ENCODE measurements at regions not wholly inside any gene's neighbourhood (a gene's known extent, or its start where the extent isn't known, plus 50 kb on each side); places are given as distances from the start of the nearest gene placed in this dataset.

DNA sequence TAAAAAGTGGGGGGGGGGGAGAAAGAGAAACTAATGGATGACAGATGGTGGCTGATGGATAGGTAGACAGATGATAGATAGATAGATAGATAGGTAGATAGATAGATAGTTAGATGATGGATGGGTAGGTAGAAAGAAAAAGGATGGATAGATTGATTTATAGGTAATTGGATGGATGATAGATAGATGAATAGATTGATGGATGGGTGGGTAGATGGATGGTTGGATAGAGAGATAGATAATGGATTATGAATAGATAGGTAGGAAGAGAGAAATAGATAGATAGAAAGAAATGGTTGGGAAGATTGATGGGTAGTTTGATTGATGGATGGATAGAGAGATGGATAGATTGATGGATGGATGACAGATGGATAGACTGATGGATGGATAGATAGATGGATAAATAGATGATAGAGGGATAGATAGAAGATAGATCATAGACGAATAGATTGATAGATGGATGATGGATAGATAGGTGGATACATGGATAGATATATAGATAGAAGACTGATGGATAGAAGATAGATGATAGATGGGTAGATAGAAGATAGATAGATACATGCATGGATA is 337.1 kb downstream of the C16orf95 start:
- DNase-seq (ENCODE audit: low read depth), result no peak

DNA sequence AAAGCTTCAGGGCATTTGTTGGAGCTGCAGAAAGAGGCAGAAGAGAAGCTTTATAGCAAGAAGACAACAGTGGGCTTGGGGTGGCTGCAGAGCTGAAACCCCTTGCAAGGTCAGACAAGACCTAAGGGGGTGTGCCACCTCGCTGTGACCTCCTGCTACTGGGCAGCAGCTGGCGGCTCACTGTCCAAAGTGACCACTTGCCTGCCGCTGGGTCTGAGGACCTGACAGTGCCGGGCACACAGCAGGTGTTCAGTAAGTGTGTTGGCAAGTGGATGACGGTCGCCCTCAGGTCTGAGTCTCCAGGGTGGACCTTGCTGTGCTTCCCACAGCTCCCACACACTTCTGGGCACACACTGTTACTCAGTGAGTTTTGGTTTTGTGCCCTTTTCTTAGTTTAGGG is 336.5 kb downstream of the C16orf95 start:
- no peak for DNase-seq (ENCODE audit: low read depth)

DNA sequence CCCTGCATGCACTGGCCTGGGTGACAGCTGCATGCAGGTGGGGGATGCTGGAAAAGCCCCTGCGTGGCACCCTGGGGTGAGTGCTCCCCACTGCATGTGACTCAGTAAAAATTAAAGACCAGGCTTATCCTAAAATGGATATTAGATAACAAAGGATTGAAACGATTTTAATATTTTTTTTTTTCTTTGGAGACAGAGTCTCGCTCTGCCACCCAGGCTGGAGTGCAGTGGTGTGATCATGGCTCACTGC is 334.9 kb downstream of the C16orf95 start:
- DNase-seq (ENCODE audit: low read depth), result no peak

DNA sequence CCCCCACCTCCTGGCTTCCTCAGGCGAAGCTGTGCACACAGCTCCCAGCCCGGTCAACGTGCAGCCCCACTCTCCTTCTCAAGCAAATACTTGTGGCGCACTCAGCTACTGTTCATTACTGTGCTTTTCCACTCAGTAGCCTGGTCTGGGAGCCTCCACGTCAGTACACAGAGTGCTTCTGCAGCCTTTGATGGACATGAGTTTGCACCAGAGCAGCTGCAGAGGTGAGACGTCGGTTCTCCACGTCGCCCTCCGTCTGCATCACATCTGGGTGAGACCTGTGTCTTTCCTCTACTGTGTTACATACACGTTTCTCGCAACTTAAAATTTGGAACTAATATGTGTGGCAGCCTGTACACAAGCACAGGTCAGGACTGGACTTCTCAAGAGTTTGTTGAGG is 334.3 kb downstream of the C16orf95 start:
- no peak for DNase-seq (ENCODE audit: low read depth)

DNA sequence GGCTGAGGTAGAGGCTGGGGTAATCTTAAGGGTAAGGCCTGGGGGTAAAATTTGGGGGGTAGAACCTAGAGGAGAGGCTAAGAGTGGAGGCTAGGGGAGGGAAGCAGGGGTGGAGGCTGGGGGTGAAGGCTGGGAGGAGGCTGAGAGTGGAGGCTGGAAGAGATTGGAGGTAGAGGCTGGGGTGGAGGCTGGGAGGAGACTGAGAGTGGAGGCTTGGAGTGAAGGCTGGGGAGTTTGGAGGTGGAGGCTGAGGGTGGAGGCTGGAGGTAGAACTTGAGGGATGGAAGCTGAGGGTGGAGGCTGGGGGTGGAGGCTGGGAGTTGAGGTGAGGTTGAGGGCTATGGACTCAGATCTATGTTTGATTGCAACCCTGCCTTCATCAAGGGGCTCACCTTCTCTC is 333.6 kb downstream of the C16orf95 start:
- DNase-seq (ENCODE audit: low read depth), result no peak

DNA sequence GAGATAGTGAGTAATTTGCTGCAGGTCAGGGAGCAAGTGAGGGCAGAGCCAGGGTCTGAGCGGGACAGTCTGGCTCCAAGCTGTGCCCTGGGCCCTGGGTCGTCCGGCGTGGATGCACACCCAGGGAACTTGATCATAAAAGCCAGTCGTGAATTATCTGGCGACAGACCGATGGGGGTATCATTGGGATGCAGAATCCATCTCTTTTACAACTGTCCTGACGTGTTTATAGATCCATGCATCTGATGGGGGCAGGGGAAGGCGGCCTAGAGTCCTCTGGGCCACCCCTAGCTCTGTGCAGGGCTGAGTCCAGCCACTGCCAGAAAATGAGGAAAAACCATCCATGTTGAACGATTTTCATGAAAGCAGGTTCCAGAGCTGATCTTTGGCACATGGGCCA is 332.8 kb downstream of the C16orf95 start:
- DNase-seq (ENCODE audit: low read depth), result no peak

DNA sequence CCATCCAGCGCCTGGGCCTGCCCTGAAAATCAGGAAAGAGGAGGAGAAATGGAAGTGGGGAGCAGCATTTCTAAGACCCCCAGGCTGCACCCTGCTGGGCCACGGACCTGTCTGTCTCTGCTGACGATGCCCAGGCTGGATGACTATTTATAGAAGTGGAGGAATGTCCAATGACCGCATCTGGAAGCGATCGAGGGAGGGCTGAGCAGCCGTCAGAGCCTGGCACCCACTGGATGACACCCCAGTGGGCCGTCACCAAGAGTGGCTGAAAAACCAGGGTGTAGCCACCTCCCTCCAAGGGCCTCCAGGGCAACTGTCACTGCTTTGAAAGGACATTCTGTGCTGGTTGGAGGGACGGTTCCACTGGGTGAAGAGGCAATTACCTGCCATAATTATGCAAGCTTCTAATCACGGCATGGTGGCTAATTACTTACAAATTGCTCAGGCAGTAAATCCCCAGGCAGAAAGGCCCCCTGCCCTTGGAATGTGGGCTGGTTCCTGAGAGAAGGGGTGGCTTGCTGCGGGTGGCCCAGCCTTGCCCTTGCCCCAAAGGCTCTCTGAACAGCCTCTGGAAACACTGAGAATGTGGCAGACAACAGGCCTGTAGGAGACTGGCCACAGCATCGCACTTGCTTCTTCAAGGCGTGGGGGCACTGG is 332.1 kb downstream of the C16orf95 start:
- no peak for DNase-seq (ENCODE audit: low read depth)

DNA sequence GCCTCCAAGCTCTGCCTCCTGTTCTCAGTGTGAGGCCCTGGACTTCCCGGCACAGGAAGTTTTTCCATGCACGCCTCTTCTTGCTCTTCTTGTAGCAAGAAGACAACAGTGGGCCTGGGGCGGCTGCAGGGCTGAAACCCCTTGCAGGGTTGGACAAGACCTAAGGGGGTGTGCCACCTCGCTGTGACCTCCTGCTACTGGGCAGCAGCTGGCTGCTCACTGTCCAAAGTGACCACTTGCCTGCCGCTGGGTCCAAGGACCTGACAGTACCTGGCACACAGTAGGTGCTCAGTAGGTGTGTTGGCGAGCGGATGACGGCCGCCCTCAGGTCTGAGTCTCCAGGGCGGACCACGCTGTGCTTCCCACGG is 331.6 kb downstream of the C16orf95 start:
- DNase-seq (ENCODE audit: low read depth), result no peak

DNA sequence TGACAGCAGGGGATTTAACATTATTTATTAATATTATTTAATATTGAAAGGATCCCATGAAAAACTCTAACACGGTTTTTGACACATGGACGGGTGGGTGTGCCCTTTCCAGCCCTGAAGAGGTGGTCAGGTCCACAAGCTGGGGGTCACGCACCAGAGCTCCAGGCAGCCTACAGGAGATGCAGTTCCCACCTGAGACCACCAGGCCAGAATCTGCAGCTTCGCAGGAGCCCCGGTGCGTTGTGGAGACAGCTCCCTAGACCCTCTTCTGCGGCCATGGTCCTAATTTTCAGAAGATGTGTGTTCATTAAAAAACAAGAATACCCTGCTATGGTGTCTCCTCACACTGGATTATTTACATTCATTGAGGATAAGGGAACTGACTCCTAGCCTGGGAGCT is 331.1 kb downstream of the C16orf95 start:
- DNase-seq (ENCODE audit: low read depth), result no peak

DNA sequence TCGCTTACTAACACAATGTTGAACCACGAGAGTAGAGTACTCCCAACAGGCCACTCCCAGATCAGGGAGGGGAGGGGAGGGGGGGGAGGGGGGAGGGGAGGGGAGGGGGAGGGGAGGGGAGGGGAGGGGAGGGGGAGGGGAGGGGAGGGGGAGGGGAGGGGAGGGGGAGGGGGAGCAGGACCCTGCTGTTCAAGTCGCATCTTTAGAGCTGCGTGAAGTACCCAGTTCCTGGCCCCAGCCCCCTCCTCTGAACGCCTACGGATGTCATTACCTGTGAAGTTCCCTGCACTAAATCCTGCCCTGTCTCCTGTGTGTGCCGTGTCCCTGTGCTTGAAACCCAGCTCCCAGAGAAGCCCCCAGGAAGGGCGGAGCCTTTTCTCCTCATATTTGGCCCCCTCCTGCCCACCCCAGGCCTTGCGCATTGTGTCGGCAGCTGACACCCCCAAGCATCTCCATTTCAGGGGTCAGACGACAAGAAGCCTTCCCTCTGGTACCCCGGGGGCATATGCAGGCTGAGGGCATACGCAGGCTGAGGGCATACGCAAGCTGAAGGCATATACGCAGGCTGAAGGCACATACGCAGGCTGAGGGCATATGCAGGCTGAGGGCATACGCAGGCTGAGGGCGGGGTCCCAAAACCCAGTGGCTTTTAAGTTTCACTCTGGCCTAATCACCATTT is 330.2 kb downstream of the C16orf95 start:
- no peak for DNase-seq (ENCODE audit: low read depth)

DNA sequence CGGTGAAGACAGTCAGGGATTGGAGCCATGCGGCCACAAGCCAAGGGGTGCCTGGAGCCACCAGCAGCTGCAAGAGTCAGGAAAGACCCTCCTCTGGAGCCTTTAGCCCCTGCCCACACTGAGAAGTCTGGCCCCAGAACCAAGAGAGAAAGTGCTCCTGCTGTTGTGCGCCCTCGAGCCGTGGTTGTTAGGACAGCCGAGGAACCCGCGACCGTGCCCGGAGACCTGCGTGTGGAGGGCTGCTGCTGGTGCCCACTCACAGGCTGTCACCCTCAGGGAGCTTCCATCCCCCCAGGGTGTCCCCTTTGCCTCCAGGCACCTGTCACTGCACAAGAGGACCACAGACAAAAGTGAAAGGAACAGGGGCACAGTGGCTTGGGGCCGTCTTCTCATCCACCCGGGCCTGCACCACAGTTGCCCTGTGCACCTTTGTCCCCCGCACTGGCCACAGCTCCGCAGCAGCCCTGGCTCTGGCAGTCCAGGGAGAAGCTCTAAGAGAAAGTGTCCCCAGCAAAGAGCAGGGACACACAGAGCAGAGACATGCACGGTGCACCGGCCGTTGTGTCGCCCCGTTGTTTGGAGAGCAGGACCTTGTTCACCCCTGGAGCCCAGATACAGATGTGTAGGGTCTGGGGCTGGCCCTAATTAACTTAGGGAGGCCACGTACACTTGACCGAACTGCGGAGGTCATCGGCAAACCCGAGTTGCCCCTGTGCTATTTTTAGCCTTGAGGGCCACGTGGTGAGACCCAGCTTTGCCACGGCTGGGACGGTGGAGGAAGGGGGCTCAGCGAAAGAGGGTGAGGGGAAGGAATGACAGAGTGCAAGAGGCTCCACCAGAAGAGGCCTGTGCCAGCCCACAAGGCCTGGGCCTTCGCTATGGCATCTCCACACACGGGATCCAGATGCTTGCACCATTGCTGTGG is 329.2 kb downstream of the C16orf95 start:
- DNase-seq (ENCODE audit: low read depth), result no peak

DNA sequence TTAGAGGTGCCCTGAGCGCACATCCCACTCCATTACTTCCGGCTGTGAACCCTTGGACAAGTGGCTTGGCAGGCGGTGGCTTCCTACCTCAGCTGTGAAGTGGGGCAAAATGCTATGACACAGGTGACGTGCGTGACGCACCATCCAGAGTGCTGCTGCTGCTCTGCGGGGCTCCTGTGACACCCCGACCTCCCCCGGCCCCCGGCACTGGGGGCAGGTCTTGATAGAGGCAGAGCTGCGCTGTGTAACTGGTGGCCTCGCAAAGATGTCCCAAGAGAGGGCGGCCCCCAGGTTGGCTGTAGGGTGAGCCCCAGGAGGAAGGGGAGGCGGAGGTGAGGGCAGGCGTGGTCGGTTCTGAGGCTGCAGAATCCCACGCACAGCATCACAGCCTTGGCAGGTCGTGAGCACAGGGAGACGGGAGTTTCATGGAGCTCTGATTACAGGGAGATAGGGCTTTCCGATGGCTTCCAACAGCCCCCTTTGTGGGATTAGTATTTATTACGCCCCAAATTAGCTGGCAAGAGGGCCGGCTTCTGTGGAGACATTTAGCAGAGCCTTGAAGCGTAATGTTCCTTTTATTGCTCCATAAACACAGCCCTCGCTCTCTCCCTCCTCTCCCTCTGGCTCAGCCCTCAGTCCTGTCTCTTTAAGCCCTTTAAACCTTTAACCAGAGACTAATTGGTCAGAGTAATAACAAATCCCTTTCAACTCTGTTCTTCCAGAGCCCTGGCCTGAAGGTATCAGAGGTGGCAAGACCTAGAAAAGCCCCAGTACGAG is 328.1 kb downstream of the C16orf95 start:
- no peak for DNase-seq (ENCODE audit: low read depth)

DNA sequence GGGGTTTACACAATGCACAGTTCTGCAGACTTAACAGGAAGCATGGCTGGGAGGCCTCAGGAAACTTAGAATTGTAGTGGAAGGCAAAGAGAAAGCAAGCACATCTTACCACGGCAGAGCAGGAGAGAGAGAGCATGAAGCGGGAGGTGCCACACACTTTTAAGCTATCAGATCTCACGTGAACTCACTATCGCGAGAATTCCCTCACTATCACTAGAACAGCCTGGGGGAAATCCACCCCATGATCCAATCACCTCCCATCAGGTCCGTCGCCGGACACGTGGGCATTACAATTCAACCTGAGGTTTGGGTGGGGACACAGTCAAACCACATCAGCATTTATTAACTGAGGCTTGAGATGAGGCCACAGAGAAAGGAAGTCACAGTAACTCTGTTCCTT is 326.7 kb downstream of the C16orf95 start:
- DNase-seq (ENCODE audit: low read depth), result no peak

DNA sequence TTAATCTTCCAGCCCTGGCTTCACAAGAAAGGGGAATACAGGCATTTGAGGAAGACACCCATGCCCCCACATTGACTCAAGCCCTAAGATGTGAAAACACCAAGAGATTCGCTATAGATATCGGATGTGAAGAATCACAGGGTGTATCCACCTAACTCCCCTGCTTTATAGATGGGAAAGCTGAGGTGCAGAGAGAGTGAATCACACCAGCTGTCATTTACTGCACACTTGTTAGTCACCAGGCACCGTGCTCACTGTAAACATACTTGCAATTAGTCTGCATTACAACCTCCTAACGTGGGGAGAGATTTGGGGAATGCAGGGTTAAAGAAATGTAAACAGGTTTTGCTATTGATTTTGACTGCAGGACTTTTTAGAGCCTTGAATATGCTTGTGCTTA is 325.5 kb downstream of the C16orf95 start:
- DNase-seq (ENCODE audit: low read depth), result no peak

DNA sequence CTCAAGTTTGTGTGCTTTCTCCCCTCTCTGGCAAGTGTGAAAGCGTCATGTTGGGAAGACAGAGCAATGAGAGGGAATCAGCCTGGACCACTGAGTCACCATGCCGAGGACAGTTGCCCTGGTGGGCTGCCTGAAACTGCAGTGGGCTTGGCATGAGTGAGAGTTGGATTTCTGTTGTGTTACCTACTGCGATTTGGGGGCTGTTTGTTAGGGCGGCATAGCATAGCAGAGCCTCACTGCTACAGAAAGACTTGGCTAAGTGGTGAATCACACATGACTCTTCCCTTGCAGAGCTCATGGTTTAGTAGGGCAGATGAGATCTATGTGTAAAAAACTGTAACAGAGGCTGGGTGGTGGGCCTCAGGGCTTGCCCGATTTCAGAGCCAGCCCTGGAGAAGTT is 324.6 kb downstream of the C16orf95 start:
- no peak for DNase-seq (ENCODE audit: low read depth)

DNA sequence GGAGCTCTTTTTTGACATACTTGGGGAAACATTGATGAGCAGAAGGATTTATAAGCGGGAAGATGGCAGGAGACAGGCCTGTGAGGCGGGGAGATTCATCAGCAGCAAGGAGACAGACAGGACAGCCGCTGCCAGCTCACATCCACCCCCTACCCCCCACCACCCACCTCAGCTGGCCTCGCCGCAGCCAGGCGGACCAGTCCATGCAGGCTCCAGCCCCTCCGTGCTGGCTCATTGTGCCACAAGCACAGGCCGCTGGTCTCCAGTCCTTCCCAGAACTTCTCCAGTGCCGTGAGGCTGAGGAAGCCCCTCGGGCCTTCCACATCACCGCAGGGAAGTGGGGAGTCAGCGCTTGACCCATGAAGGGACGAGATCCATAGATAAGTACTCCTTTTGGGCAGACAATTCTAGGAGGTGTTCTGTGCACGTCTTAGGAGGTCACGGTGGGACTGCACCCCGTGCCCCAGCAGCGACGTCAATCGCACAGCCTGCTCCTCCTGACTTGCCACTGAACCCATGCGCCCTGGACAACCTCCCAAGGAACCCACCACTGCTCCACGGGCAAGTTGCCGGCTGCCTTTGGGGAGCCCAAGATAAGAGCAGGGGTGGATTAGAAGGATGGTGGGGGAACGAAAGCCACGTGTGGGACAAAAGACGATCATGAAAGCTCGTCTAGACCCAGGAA is 323.6 kb downstream of the C16orf95 start:
- no peak for DNase-seq (ENCODE audit: low read depth)

DNA sequence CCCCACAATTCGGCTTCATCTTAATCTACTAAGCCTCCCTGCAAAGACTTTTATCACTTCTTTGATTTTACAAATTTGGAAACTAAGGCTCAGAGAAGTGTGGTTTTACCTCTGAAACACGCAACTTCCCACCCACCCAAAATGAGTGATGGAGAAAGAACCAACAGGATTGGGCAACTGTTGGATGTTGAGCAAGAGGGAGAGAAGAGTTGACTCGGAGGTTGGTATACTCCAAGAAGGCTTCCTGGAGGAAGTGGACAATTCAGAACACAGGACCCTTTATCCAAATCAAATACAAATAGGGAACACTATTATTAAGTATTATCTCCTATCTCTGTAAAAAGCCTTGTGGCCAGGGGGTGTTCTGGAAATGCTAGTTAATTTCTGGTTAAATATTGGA is 323.0 kb downstream of the C16orf95 start:
- no peak for DNase-seq (ENCODE audit: low read depth)

DNA sequence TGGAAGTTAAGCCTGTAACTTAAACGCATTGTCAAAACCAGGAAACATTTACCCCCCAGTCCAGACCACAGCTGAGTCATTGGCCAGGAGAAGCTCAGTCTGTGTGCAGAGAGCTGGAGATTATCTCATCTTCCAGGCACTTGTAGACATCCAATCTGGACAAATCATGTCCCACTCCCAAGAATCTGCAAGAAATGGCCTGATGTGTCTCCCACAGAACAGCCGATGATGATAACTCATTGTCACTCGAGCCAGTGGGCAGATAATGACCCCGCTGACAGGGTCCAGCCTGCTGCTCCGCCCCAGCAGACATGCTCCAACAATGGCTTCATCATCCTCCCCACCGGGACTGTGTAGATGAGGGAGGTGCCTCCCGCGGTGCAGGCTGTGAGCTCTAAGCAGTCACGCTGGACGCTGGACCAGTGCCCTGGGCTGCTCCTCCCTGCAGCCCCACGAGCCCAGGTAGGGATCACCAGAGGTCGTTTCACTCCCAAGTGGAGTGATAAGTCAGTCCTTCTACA is 322.5 kb downstream of the C16orf95 start:
- DNase-seq (ENCODE audit: low read depth), result peak; percentile 80

DNA sequence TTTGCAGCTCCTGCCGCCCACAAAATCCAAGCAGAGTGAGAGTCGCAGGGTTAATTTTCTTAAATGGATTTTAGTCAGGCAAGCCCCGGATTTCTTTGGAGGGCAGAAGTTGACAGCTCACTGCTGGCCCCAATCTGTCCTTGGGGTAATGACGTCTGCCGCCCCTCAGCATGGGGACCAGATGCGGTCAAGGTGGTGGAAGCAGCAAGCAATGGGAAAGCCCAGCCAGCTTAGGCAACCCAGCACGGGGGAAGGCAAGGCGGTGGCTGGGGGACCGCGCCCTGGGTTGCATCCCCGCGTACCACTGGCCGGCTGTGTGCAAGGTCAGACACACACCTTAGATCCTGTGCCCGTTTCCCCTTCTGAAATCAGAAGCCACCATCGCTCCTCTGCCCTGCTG is 321.7 kb downstream of the C16orf95 start:
- no peak for DNase-seq (ENCODE audit: low read depth)

DNA sequence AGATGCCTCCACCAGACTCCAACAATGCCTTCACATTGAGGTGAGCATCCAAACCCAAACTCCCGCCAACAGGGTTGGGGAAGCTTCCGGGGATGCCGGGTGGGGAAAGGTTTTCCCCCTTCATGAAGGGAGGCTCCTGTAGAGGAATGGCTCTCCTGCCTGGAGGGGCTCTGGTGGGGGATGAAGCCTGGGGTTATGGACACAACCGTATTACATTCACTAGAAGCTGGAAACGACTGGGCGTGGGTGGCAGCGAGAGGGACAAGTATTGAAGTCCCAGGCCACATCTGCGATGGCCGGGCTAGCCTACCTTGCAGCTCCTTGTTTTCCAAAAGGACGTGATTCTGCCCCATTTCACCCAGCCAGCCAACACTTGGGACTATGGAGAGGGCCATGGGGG is 321.1 kb downstream of the C16orf95 start:
- DNase-seq (ENCODE audit: low read depth), result no peak

DNA sequence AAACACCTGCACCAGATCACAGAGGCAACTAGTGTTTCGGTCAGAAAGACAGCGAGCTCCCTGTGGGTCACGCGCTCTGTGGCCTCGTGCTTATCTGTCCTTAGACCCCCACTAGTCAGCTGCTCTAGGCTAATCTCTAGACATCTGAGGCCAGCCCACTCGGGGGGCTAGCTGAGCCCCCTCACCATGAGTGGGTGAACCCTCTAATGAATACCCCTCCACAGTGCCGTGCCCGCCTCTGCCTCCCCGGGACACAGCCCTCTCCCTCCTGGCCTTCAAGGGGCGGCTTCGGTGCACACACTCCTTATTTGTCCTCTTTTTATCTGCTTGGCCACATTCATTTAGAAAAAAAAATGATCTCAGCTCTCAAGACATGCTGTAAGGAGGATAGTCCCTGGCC is 320.1 kb downstream of the C16orf95 start:
- no peak for DNase-seq (ENCODE audit: low read depth)

Data from stromal cell of bone marrow (primary cell).